B cell (primary cell): ENCODE measurements at regions not wholly inside any gene's neighbourhood (a gene's known extent, or its start where the extent isn't known, plus 50 kb on each side); places are given as distances from the start of the nearest gene placed in this dataset.

Experiments
- ATAC-seq: fragments of 200-7000 bp; cut with Tn5 transposase; one replicate; pipeline ENCODE4 v1.10.0; 2021; ENCODE audit warnings: low read depth, mild to moderate bottlenecking, moderate number of reproducible peaks, moderate library complexity
- CTCF ChIA-PET: fragments of 350-600 bp; sonication (Branson Sonifier 250); formaldehyde crosslinking; loops from one replicate; lab custom pipeline; 2021; ENCODE audit warnings: antibody characterized with exemption, inconsistent platforms; lab: Charles Lee
- POLR2A ChIA-PET: fragments of 350-600 bp; sonication (Branson Sonifier 250); formaldehyde crosslinking; loops from one replicate; lab custom pipeline; 2021; ENCODE audit warnings: antibody characterized with exemption; lab: Charles Lee
- DNase-seq: peaks from one replicate; pipeline ENCODE4 v3.0.0; 2013
- H2AFZ ChIP-seq: 2 replicates; pipeline ENCODE4 v1.6.1; 2012; ENCODE audit warnings: mild to moderate bottlenecking, low read depth, low read length; ENCODE audit not compliant: insufficient read depth, poor library complexity, severe bottlenecking
- H3K27ac ChIP-seq, 2 donors: 1 replicate in 1 of 2; 2 replicates in 1 of 2; pipeline ENCODE4 v1.5.1; 2012 to 2013; ENCODE audit warnings: low read length in 2 of 2, mild to moderate bottlenecking in 2 of 2, moderate library complexity in 1 of 2
- H3K27me3 ChIP-seq, 4 experiments: fragments of 200-600 bp in 1 of 4; sonication (generic) in 1 of 4; replicated peaks in 1 of 4; 1 replicate in 2 of 4; 2 replicates in 2 of 4; pipeline versions ENCODE4 v1.6.1 to v1.7.0; 2013 to 2016; ENCODE audit warnings: low read length in 3 of 4, mild to moderate bottlenecking in 2 of 4, mixed read lengths in 1 of 4, moderate library complexity in 1 of 4; ENCODE audit not compliant: insufficient read depth in 4 of 4, control insufficient read depth in 3 of 4; ENCODE audit errors: control extremely low read depth in 1 of 4
- H3K36me3 ChIP-seq, 2 experiments: replicated peaks in 1 of 2; 1 replicate in 1 of 2; 2 replicates in 1 of 2; pipeline versions ENCODE4 v1.6.1 to v1.7.1; 2013; ENCODE audit warnings: low read length in 1 of 2; ENCODE audit not compliant: insufficient read depth in 2 of 2, control insufficient read depth in 1 of 2; ENCODE audit errors: control extremely low read depth in 1 of 2, extremely low read depth in 1 of 2
- H3K4me1 ChIP-seq, 2 donors: fragments of 200-600 bp in 1 of 2; sonication (generic) in 1 of 2; 1 replicate in 1 of 2; 2 replicates in 1 of 2; pipeline versions ENCODE4 v1.5.1 to v1.6.1; 2013 to 2017; ENCODE audit warnings: low read length in 2 of 2; ENCODE audit not compliant: control insufficient read depth in 2 of 2, insufficient read depth in 2 of 2
- H3K4me2 ChIP-seq: replicated peaks from 2 replicates; pipeline ENCODE3; 2012; ENCODE audit warnings: mild to moderate bottlenecking, low read depth, low read length; ENCODE audit not compliant: poor library complexity, severe bottlenecking
- H3K4me3 ChIP-seq, 5 experiments: fragments of 200-600 bp in 1 of 5; sonication (generic) in 1 of 5; 1 replicate in 3 of 5; 2 replicates in 2 of 5; pipeline versions ENCODE4 v1.5.1 to v1.7.0; 2011 to 2016; ENCODE audit warnings: low read length in 4 of 5, mild to moderate bottlenecking in 4 of 5, low read depth in 2 of 5, control low read depth in 1 of 5, moderate library complexity in 1 of 5; ENCODE audit not compliant: insufficient read depth in 1 of 5; ENCODE audit errors: control extremely low read depth in 1 of 5, extremely low read depth in 1 of 5
- H3K79me2 ChIP-seq: fragments of 200-600 bp; sonication (generic); one replicate; pipeline ENCODE4 v1.6.0; 2016; ENCODE audit warnings: low read length; ENCODE audit not compliant: control insufficient read depth, insufficient read depth
- H3K9ac ChIP-seq: fragments of 200-600 bp; sonication (generic); 2 replicates; pipeline ENCODE4 v1.6.1; 2017; ENCODE audit warnings: mild to moderate bottlenecking, low read length, moderate library complexity
- H3K9me3 ChIP-seq, 3 donors: one replicate each; pipeline versions ENCODE4 v1.6.1 to v1.7.1; 2013; ENCODE audit warnings: low read length in 2 of 3; ENCODE audit not compliant: control insufficient read depth in 2 of 3, insufficient read depth in 1 of 3; ENCODE audit errors: control extremely low read depth in 1 of 3
- H4K20me1 ChIP-seq: 2 replicates; pipeline ENCODE4 v1.6.0; 2012; ENCODE audit warnings: mild to moderate bottlenecking, low read length; ENCODE audit not compliant: insufficient read depth, control insufficient read depth, poor library complexity, severe bottlenecking
- H3K27ac Mint-ChIP-seq: one replicate; pipeline ENCODE4 v1.8.0; 2021; ENCODE audit warnings: mixed read lengths
- H3K27me3 Mint-ChIP-seq: one replicate; pipeline ENCODE4 v1.8.0; 2021; ENCODE audit warnings: mixed read lengths
- H3K4me1 Mint-ChIP-seq: one replicate; pipeline ENCODE4 v1.8.0; 2021; ENCODE audit warnings: mixed read lengths
- H3K4me3 Mint-ChIP-seq: one replicate; pipeline ENCODE4 v1.8.0; 2021; ENCODE audit warnings: mixed read lengths
- H3K9me3 Mint-ChIP-seq: one replicate; pipeline ENCODE4 v1.8.0; 2022; ENCODE audit warnings: mixed read lengths; ENCODE audit not compliant: insufficient read depth
- EZH2 ChIP-seq: IDR thresholded peaks from 2 replicates; pipeline ENCODE4 v1.6.1; 2012; ENCODE audit warnings: borderline replicate concordance, low read depth, mild to moderate bottlenecking, moderate library complexity, low read length; ENCODE audit not compliant: insufficient read depth, poor library complexity, severe bottlenecking
- WGBS: methylation state at CpG from one replicate; pipeline ENCODE4 v1.1.5; 2013; ENCODE audit warnings: missing lambda C conversion rate; ENCODE audit not compliant: insufficient coverage; 5-methylcytosine and 5-hydroxymethylcytosine counted together
- intact Hi-C: fragments of 100-400 bp; cut with micrococcal nuclease; formaldehyde crosslinking; loops from one replicate; pipeline ENCODE4 v1.10.0; 2022
- TF ChIP-seq, protein P1 (sequence below): fragments of 200-600 bp; IDR thresholded peaks from one replicate; pipeline ENCODE4 v1.8.0; 2022; ENCODE audit warnings: antibody characterized with exemption, mild to moderate bottlenecking

DNA sequence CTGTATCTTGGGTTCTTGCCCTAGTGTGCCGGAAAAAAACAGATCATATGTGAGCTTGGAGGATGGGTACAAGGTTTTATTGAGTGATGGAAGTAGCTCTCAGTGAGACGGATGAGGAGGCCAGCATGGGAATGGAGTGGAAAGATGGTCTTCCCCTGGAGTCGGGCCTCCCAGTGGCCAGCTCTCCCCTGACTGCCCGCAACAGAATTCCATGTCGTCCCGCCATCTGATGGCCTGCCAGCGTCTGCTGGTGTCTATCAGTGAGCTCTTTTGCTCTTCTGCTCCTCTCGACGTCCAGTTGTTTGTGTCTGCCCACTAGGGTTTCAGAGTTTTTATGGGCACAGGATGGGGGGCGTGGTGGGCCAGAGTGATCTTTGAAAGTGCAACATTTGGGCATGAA lies 315.2 kb upstream of the BRINP3 start:
- H3K27me3 ChIP-seq = no peaks in the 10 kb centered on the region
- WGBS = 91% methylated on average over 10 of the region's 10 CpGs
- intact Hi-C loops = no loop called here
- H2AFZ ChIP-seq = no peak overlapping the region
- H3K4me2 ChIP-seq = no peak overlapping the region
- H3K36me3 ChIP-seq = no peaks in the 10 kb centered on the region
- POLR2A ChIA-PET = no interaction called here
- no peak overlapping the region for H3K27ac ChIP-seq
- no peaks in the 10 kb centered on the region for H3K4me1 Mint-ChIP-seq
- H3K79me2 ChIP-seq = no peaks in the 10 kb centered on the region
- no peak overlapping the region for H3K4me3 Mint-ChIP-seq
- H3K27ac Mint-ChIP-seq = no peak overlapping the region
- H3K9ac ChIP-seq = no peak overlapping the region
- H4K20me1 ChIP-seq = no peaks in the 10 kb centered on the region
- ATAC-seq (no peak), DNase-seq (no peak)
- no peak for TF ChIP-seq EZH2
- TF ChIP-seq, protein P1, sequence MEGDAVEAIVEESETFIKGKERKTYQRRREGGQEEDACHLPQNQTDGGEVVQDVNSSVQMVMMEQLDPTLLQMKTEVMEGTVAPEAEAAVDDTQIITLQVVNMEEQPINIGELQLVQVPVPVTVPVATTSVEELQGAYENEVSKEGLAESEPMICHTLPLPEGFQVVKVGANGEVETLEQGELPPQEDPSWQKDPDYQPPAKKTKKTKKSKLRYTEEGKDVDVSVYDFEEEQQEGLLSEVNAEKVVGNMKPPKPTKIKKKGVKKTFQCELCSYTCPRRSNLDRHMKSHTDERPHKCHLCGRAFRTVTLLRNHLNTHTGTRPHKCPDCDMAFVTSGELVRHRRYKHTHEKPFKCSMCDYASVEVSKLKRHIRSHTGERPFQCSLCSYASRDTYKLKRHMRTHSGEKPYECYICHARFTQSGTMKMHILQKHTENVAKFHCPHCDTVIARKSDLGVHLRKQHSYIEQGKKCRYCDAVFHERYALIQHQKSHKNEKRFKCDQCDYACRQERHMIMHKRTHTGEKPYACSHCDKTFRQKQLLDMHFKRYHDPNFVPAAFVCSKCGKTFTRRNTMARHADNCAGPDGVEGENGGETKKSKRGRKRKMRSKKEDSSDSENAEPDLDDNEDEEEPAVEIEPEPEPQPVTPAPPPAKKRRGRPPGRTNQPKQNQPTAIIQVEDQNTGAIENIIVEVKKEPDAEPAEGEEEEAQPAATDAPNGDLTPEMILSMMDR = no peak
- H3K9me3 ChIP-seq = peaks cover 0 to 12% (median 0%) of the 10 kb centered on the region in 3 donors
- H3K9me3 Mint-ChIP-seq = peaks cover 3% of the 10 kb centered on the region
- H3K27me3 Mint-ChIP-seq = no peaks in the 10 kb centered on the region
- H3K4me1 ChIP-seq = no peaks in the 10 kb centered on the region
- H3K4me3 ChIP-seq = no peak overlapping the region
- CTCF ChIA-PET = no interaction called here

DNA sequence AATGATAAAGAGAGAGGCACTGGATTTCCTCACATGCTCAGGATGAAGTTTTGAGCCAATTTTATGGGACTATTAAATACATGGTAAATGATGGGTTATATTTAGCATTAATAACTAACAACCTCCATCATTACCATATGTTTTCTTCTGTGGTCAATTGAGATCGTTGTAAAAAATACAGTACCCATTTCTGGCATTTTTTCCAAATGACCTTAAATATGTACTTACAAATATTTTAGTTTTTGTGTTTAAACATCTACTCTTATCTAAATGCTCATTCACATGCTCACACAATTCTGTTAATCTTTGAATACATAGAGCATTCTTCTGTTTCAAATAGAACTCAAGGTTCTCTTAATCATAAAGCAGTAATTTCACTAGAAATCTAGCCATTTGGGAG lies 330.0 kb upstream of the BRINP3 start:
- no peaks in the 10 kb centered on the region for H3K27me3 ChIP-seq
- H3K4me2 ChIP-seq = no peak overlapping the region
- Mint-ChIP-seq H3K4me3 (no peak overlapping the region), H3K27me3 (no peaks in the 10 kb centered on the region), H3K4me1 (no peaks in the 10 kb centered on the region), H3K9me3 (no peaks in the 10 kb centered on the region), H3K27ac (no peak overlapping the region)
- CTCF ChIA-PET = no interaction called here
- POLR2A ChIA-PET = no interaction called here
- H2AFZ ChIP-seq = no peak overlapping the region
- no peaks in the 10 kb centered on the region for H4K20me1 ChIP-seq
- H3K9ac ChIP-seq = no peak overlapping the region
- no peaks in the 10 kb centered on the region for H3K4me1 ChIP-seq
- no peak for DNase-seq
- no peak overlapping the region for H3K27ac ChIP-seq
- intact Hi-C loops = no loop called here
- no peaks in the 10 kb centered on the region for H3K36me3 ChIP-seq
- no peaks in the 10 kb centered on the region for H3K79me2 ChIP-seq
- no peak overlapping the region for H3K4me3 ChIP-seq
- no CpG with 5 or more reads among the region's 1 CpG for WGBS
- peaks cover 0 to 9% (median 0%) of the 10 kb centered on the region in 3 donors for H3K9me3 ChIP-seq
- no peak for TF ChIP-seq EZH2
- TF ChIP-seq, protein P1 = no peak
- no peak for ATAC-seq
